H9 (cell line): ENCODE measurements at regions not wholly inside any gene's neighbourhood (a gene's known extent, or its start where the extent isn't known, plus 50 kb on each side); places are given as distances from the start of the nearest gene placed in this dataset.

Source experiments
- DNase-seq: peaks from one replicate; pipeline ENCODE4 v3.0.0-alpha.2; 2017
- H2AFZ ChIP-seq: one replicate; pipeline ENCODE4 v1.6.1; 2013; ENCODE audit warnings: mild to moderate bottlenecking, low read length, control low read depth, moderate library complexity
- H2AK5ac ChIP-seq: 2 replicates; pipeline ENCODE4 v1.6.1; 2013; ENCODE audit warnings: low read length, control low read depth, mixed read lengths; ENCODE audit not compliant: insufficient read length
- H2BK120ac ChIP-seq: one replicate; pipeline ENCODE4 v1.6.1; 2013; ENCODE audit warnings: low read depth, mild to moderate bottlenecking, low read length, control low read depth, inconsistent platforms; ENCODE audit not compliant: poor library complexity, severe bottlenecking
- H2BK12ac ChIP-seq: 2 replicates; pipeline ENCODE4 v1.6.1; 2013; ENCODE audit warnings: low read length, control low read depth, mixed read lengths, low read depth; ENCODE audit not compliant: insufficient read length
- H2BK15ac ChIP-seq: 2 replicates; pipeline ENCODE4 v1.6.1; 2013; ENCODE audit warnings: low read depth, low read length, control low read depth
- H2BK20ac ChIP-seq: one replicate; pipeline ENCODE4 v1.6.1; 2013; ENCODE audit warnings: low read depth, mild to moderate bottlenecking, low read length, control low read depth, inconsistent platforms; ENCODE audit not compliant: poor library complexity, severe bottlenecking
- H2BK5ac ChIP-seq: 2 replicates; pipeline ENCODE4 v1.6.1; 2013; ENCODE audit warnings: low read length, control low read depth, mixed read lengths; ENCODE audit not compliant: insufficient read length
- H3K14ac ChIP-seq: 2 replicates; pipeline ENCODE4 v1.6.1; 2013; ENCODE audit warnings: low read length, control low read depth; ENCODE audit not compliant: insufficient read depth
- H3K18ac ChIP-seq: 2 replicates; pipeline ENCODE4 v1.6.1; 2013; ENCODE audit warnings: low read depth, mild to moderate bottlenecking, mixed read lengths, low read length, control low read depth; ENCODE audit not compliant: insufficient read length
- H3K23ac ChIP-seq: 2 replicates; pipeline ENCODE4 v1.6.1; 2013; ENCODE audit warnings: low read length, control low read depth, mixed read lengths, low read depth; ENCODE audit not compliant: insufficient read length
- H3K23me2 ChIP-seq: 2 replicates; pipeline ENCODE4 v1.6.1; 2013; ENCODE audit warnings: low read depth, mild to moderate bottlenecking, mixed read lengths, low read length, control low read depth; ENCODE audit not compliant: insufficient read length, poor library complexity, severe bottlenecking
- H3K27ac ChIP-seq: 2 replicates; pipeline ENCODE4 v1.5.1; 2013; ENCODE audit warnings: low read length, control low read depth, mixed read lengths, low read depth; ENCODE audit not compliant: insufficient read length
- H3K27me3 ChIP-seq: 2 replicates; pipeline ENCODE4 v1.6.1; 2013; ENCODE audit warnings: low read length, control low read depth, inconsistent platforms; ENCODE audit not compliant: insufficient read depth
- H3K4ac ChIP-seq: 2 replicates; pipeline ENCODE4 v1.6.1; 2013; ENCODE audit warnings: low read depth, mild to moderate bottlenecking, control low read depth, inconsistent platforms, low read length, moderate library complexity
- H3K4me1 ChIP-seq: 2 replicates; pipeline ENCODE4 v1.6.1; 2013; ENCODE audit warnings: low read length, control low read depth, inconsistent platforms; ENCODE audit not compliant: insufficient read depth
- H3K4me2 ChIP-seq: 2 replicates; pipeline ENCODE4 v1.6.1; 2013; ENCODE audit warnings: low read length, control low read depth, mixed read lengths; ENCODE audit not compliant: insufficient read length, insufficient read depth
- H3K56ac ChIP-seq: 2 replicates; pipeline ENCODE4 v1.6.1; 2013; ENCODE audit warnings: low read depth, mild to moderate bottlenecking, mixed read lengths, low read length, control low read depth; ENCODE audit not compliant: insufficient read length
- H3K79me1 ChIP-seq: 2 replicates; pipeline ENCODE4 v1.6.1; 2013; ENCODE audit warnings: low read depth, mild to moderate bottlenecking, moderate library complexity, low read length, control low read depth, inconsistent platforms; ENCODE audit not compliant: insufficient read depth, poor library complexity, severe bottlenecking
- H3K79me2 ChIP-seq: 2 replicates; pipeline ENCODE4 v1.6.1; 2013; ENCODE audit warnings: low read length, control low read depth, inconsistent platforms; ENCODE audit not compliant: insufficient read depth
- H3K9ac ChIP-seq: 2 replicates; pipeline ENCODE4 v1.6.1; 2013; ENCODE audit warnings: low read length, control low read depth, mixed read lengths; ENCODE audit not compliant: insufficient read length; ENCODE audit errors: extremely low read depth
- H3K9me3 ChIP-seq: one replicate; pipeline ENCODE4 v1.6.1; 2013; ENCODE audit warnings: low read depth, low read length, inconsistent platforms; ENCODE audit not compliant: control insufficient read depth
- H3T11ph ChIP-seq: one replicate; pipeline ENCODE4 v1.6.1; 2013; ENCODE audit warnings: mild to moderate bottlenecking, low read length, control low read depth, inconsistent platforms
- H4K20me1 ChIP-seq: one replicate; pipeline ENCODE4 v1.6.1; 2013; ENCODE audit not compliant: control insufficient read depth, insufficient read length, insufficient read depth
- H4K5ac ChIP-seq: 2 replicates; pipeline ENCODE4 v1.6.1; 2013; ENCODE audit warnings: low read depth, mild to moderate bottlenecking, mixed read lengths, low read length, control low read depth; ENCODE audit not compliant: insufficient read length
- H4K8ac ChIP-seq: replicated peaks from 2 replicates; pipeline ENCODE4 v1.6.1; 2013; ENCODE audit warnings: low read length, control low read depth, mixed read lengths, low read depth; ENCODE audit not compliant: insufficient read length
- H4K91ac ChIP-seq: 2 replicates; pipeline ENCODE4 v1.6.1; 2013; ENCODE audit warnings: low read depth, mild to moderate bottlenecking, moderate library complexity, mixed read lengths, low read length, control low read depth; ENCODE audit not compliant: insufficient read length
- H3K27ac Mint-ChIP-seq, 3 experiments: 2 replicates in 2 of 3; 3 replicates in 1 of 3; pipeline ENCODE4 v1.8.0; 2020 to 2021; ENCODE audit warnings: mixed read lengths in 3 of 3, mild to moderate bottlenecking in 1 of 3, moderate library complexity in 1 of 3
- H3K27me3 Mint-ChIP-seq: 2 replicates; pipeline ENCODE4 v1.8.0; 2021; ENCODE audit warnings: low read depth, mild to moderate bottlenecking, moderate library complexity, mixed read lengths
- H3K36me3 Mint-ChIP-seq, 3 experiments: 2 replicates in 2 of 3; 3 replicates in 1 of 3; pipeline ENCODE4 v1.8.0; 2020 to 2021; ENCODE audit warnings: low read depth in 3 of 3, mixed read lengths in 3 of 3; ENCODE audit not compliant: insufficient read depth in 1 of 3
- H3K4me1 Mint-ChIP-seq, 2 experiments: 2 replicates each; pipeline ENCODE4 v1.8.0; 2020; ENCODE audit warnings: mixed read lengths in 2 of 2
- H3K4me3 Mint-ChIP-seq, 2 experiments: 2 replicates in 1 of 2; 3 replicates in 1 of 2; pipeline ENCODE4 v1.8.0; 2020 to 2021; ENCODE audit warnings: mild to moderate bottlenecking in 2 of 2, mixed read lengths in 2 of 2, moderate library complexity in 1 of 2
- H3K9me3 Mint-ChIP-seq, 2 experiments: 2 replicates in 1 of 2; 3 replicates in 1 of 2; pipeline ENCODE4 v1.8.0; 2020; ENCODE audit warnings: mild to moderate bottlenecking in 2 of 2, mixed read lengths in 2 of 2, moderate library complexity in 1 of 2
- whole genome bisulfite sequencing: extraction: QIAGEN DNeasy Blood & Tissue Kit; methylation state at CpG from one replicate; pipeline ENCODE4 v1.1.7; 2013; ENCODE audit warnings: missing lambda C conversion rate, low lambda C conversion rate, mixed read lengths; ENCODE audit not compliant: insufficient read length; ENCODE audit errors: extremely low coverage; 5-methylcytosine and 5-hydroxymethylcytosine counted together
- TF ChIP-seq, protein P1 (sequence below): fragments of 200-600 bp; sonication (generic); conservative IDR thresholded peaks from 3 replicates; pipeline ENCODE4 v1.8.0; 2021; ENCODE audit warnings: antibody characterized with exemption, mild to moderate bottlenecking

DNA sequence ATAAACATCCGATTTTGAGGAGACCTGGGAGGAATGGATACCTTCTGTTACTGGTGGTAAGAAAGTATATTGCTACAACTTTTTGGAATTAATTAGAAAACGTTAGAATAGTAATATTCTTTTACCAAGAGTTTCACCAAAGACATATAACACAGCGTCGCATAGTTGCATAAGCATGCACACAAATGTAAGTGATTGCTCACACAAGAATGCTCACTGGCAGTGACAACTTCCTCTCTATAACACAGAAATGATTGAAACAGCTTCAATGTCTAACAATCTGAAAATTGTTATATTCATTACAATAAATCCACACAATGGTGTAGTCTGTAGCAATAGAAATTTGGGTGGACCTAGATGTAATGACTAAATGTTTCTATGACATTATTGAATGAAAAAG is 998.6 kb downstream of the TTLL7 start:
- Histone ChIP-seq H3K27ac (no peak overlapping the region), H3K4ac (no peak overlapping the region), H2BK15ac (no peak overlapping the region), H3K56ac (no peak overlapping the region), H2BK120ac (no peak overlapping the region), H3K79me2 (no peaks in the 10 kb centered on the region), H3K79me1 (no peaks in the 10 kb centered on the region), H3K23me2 (no peaks in the 10 kb centered on the region), H2BK12ac (no peak overlapping the region), H4K8ac (no peak overlapping the region), H3T11ph (no peak overlapping the region), H3K9ac (no peak overlapping the region), H3K23ac (no peak overlapping the region), H3K27me3 (no peaks in the 10 kb centered on the region), H3K14ac (no peak overlapping the region), H3K4me2 (no peak overlapping the region), H4K5ac (no peak overlapping the region), H3K9me3 (no peaks in the 10 kb centered on the region), H2AK5ac (no peak overlapping the region), H3K4me1 (no peaks in the 10 kb centered on the region), H3K18ac (no peak overlapping the region), H2BK5ac (no peak overlapping the region), H2AFZ (no peak overlapping the region), H4K91ac (no peak overlapping the region), H2BK20ac (no peak overlapping the region), H4K20me1 (no peaks in the 10 kb centered on the region)
- TF ChIP-seq, protein P1, sequence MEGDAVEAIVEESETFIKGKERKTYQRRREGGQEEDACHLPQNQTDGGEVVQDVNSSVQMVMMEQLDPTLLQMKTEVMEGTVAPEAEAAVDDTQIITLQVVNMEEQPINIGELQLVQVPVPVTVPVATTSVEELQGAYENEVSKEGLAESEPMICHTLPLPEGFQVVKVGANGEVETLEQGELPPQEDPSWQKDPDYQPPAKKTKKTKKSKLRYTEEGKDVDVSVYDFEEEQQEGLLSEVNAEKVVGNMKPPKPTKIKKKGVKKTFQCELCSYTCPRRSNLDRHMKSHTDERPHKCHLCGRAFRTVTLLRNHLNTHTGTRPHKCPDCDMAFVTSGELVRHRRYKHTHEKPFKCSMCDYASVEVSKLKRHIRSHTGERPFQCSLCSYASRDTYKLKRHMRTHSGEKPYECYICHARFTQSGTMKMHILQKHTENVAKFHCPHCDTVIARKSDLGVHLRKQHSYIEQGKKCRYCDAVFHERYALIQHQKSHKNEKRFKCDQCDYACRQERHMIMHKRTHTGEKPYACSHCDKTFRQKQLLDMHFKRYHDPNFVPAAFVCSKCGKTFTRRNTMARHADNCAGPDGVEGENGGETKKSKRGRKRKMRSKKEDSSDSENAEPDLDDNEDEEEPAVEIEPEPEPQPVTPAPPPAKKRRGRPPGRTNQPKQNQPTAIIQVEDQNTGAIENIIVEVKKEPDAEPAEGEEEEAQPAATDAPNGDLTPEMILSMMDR, result no peak
- Mint-ChIP-seq H3K27ac (no peak overlapping the region), H3K9me3 (no peaks in the 10 kb centered on the region), H3K4me1 (peaks cover 3 to 5% of the 10 kb centered on the region in 2 experiments), H3K27me3 (no peaks in the 10 kb centered on the region), H3K4me3 (no peak overlapping the region), H3K36me3 (no peaks in the 10 kb centered on the region)
- no CpG with 5 or more reads among the region's 4 CpGs for WGBS
- no peak for DNase-seq
